ENCODE measurements at regions not wholly inside any gene's neighbourhood (a gene's known extent, or its start where the extent isn't known, plus 50 kb on each side); places are given as distances from the start of the nearest gene placed in this dataset.

DNA sequence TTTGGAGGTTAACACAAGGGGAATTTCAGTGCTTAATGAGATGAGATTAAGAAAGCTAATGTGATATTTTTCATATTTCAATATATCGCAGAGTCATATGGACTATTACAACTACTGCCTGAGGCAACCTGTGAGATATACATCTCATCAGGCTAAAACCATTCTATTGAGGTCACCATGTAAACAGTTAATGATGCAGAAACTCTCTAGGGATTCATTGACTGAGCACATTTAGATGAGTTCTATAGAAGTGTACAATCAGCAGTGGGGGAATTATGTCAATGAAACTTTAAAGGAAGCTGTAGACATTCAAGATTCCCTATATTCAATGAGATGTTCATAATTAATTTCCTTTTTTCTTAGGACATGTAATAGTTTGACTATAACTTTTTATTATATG lies 687.4 kb upstream of the SYT4 start:
- H4K20me1 ChIP-seq (ENCODE audit: low read depth, low read length) = no peaks in the 10 kb centered on the region
- no peaks in the 10 kb centered on the region for H3K36me3 ChIP-seq (ENCODE audit: low read length)
- TF ChIP-seq EZH2phosphoT487 (conservative IDR thresholded peaks at IDR 0.05; ENCODE audit: low read length) = no peak
- H3K4me3 ChIP-seq (ENCODE audit: insufficient read depth, low read length, poor library complexity, severe bottlenecking) = no peak overlapping the region
- H3F3A ChIP-seq (ENCODE audit: insufficient read depth) = no peaks in the 10 kb centered on the region
- no peak overlapping the region for H3K9ac ChIP-seq (ENCODE audit: low read length)
- H3K27me3 ChIP-seq (ENCODE audit: low read length) = no peaks in the 10 kb centered on the region
- no peaks in the 10 kb centered on the region for H3K9me3 ChIP-seq (ENCODE audit: insufficient read depth, low read length)
- no peak overlapping the region for H3K27ac ChIP-seq (ENCODE audit: low read depth, low read length)
- no peak overlapping the region for H3K4me2 ChIP-seq (ENCODE audit: low read depth, low read length, poor library complexity, severe bottlenecking)
- H3K79me2 ChIP-seq (ENCODE audit: insufficient read depth, low read length) = no peaks in the 10 kb centered on the region
- no peak overlapping the region for H2AFZ ChIP-seq (ENCODE audit: low read depth, low read length, severe bottlenecking)
- H3K9me2 ChIP-seq (replicated peaks; ENCODE audit: insufficient read depth, low read length) = no peaks in the 10 kb centered on the region

DNA sequence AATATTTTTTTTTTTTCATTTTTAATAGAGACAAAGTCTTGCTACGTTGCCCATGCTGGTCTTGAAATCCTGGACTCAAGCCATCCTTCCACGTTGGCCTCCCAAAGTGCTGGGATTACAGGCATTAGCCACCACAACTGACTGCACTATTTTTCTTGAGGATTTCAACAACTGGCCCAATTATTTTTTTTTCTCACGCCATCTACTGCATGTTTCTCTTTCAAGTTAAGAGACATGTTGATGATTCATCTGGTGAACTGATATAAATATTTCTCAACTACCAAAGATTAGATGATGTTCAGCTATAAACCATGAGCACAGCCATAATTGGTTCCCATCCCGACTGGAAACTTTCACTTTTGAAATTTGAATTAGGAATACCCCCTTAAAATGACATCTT lies 688.4 kb upstream of the SYT4 start:
- no peaks in the 10 kb centered on the region for H3K27me3 ChIP-seq (ENCODE audit: low read length)
- H3F3A ChIP-seq (ENCODE audit: insufficient read depth) = no peaks in the 10 kb centered on the region
- H3K9me2 ChIP-seq (replicated peaks; ENCODE audit: insufficient read depth, low read length) = no peaks in the 10 kb centered on the region
- H3K9me3 ChIP-seq (ENCODE audit: insufficient read depth, low read length) = no peaks in the 10 kb centered on the region
- H3K36me3 ChIP-seq (ENCODE audit: low read length) = no peaks in the 10 kb centered on the region
- H4K20me1 ChIP-seq (ENCODE audit: low read depth, low read length) = no peaks in the 10 kb centered on the region
- no peak overlapping the region for H3K9ac ChIP-seq (ENCODE audit: low read length)
- no peak overlapping the region for H3K4me2 ChIP-seq (ENCODE audit: low read depth, low read length, poor library complexity, severe bottlenecking)
- H3K27ac ChIP-seq (ENCODE audit: low read depth, low read length) = no peak overlapping the region
- H3K4me3 ChIP-seq (ENCODE audit: insufficient read depth, low read length, poor library complexity, severe bottlenecking) = no peak overlapping the region
- no peak overlapping the region for H2AFZ ChIP-seq (ENCODE audit: low read depth, low read length, severe bottlenecking)
- TF ChIP-seq, protein P1, sequence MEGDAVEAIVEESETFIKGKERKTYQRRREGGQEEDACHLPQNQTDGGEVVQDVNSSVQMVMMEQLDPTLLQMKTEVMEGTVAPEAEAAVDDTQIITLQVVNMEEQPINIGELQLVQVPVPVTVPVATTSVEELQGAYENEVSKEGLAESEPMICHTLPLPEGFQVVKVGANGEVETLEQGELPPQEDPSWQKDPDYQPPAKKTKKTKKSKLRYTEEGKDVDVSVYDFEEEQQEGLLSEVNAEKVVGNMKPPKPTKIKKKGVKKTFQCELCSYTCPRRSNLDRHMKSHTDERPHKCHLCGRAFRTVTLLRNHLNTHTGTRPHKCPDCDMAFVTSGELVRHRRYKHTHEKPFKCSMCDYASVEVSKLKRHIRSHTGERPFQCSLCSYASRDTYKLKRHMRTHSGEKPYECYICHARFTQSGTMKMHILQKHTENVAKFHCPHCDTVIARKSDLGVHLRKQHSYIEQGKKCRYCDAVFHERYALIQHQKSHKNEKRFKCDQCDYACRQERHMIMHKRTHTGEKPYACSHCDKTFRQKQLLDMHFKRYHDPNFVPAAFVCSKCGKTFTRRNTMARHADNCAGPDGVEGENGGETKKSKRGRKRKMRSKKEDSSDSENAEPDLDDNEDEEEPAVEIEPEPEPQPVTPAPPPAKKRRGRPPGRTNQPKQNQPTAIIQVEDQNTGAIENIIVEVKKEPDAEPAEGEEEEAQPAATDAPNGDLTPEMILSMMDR (IDR thresholded peaks at IDR 0.05; ENCODE audit: insufficient read depth, low read length, poor library complexity, severe bottlenecking) = no peak
- no peak for TF ChIP-seq EZH2phosphoT487 (conservative IDR thresholded peaks at IDR 0.05; ENCODE audit: low read length)
- H3K79me2 ChIP-seq (ENCODE audit: insufficient read depth, low read length) = no peaks in the 10 kb centered on the region

DNA sequence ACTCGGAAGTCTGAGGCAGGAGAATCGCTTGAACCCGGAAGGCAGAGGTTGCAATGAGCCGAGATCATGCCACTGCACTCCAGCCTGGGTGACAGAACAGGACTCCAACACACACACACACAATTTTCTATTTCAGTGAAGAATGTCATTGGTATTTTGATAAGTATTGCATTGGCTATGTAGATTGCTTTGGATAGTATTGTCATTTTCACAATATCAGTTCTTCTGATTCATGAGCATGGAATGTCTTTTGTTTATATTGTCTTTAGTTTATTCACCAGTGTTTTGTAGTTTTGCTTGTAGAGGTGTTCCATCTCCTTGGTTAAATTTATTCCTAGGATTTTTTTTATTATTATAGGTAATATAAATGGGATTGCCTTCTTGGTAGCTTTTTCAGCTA lies 693.4 kb upstream of the SYT4 start:
- Histone ChIP-seq H3K27ac (ENCODE audit: low read depth, low read length) (no peak overlapping the region), H3K9me3 (ENCODE audit: insufficient read depth, low read length) (no peaks in the 10 kb centered on the region), H2AFZ (ENCODE audit: low read depth, low read length, severe bottlenecking) (no peak overlapping the region), H3K36me3 (ENCODE audit: low read length) (no peaks in the 10 kb centered on the region), H3K4me2 (ENCODE audit: low read depth, low read length, poor library complexity, severe bottlenecking) (no peak overlapping the region), H3K27me3 (ENCODE audit: low read length) (no peaks in the 10 kb centered on the region), H3F3A (ENCODE audit: insufficient read depth) (no peaks in the 10 kb centered on the region), H3K4me3 (ENCODE audit: insufficient read depth, low read length, poor library complexity, severe bottlenecking) (no peak overlapping the region), H3K79me2 (ENCODE audit: insufficient read depth, low read length) (no peaks in the 10 kb centered on the region), H3K9ac (ENCODE audit: low read length) (no peak overlapping the region), H4K20me1 (ENCODE audit: low read depth, low read length) (no peaks in the 10 kb centered on the region), H3K9me2 (replicated peaks; ENCODE audit: insufficient read depth, low read length) (no peaks in the 10 kb centered on the region)
- TF ChIP-seq EZH2phosphoT487 (conservative IDR thresholded peaks at IDR 0.05; ENCODE audit: low read length) = no peak
- TF ChIP-seq, protein P1 (IDR thresholded peaks at IDR 0.05; ENCODE audit: insufficient read depth, low read length, poor library complexity, severe bottlenecking) = no peak

DNA sequence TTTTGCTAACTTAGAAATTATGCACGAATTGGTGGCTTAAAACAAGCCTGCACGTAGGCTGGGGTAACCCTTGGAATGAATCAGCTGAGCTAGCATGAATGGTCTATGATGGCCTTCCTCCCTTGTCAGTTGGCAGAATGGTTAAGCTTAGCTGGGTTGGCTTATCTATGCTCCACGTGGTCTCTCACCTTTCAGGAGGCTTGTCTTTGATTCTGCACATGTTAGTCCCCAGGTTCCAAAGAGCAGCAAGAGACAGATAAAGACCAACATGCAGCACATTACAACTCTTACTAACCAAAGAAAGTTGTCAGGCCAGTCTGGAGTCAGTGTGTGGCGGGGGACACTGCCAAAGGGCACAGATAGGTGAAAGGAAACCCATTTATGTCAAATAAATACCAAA lies 700.9 kb upstream of the SYT4 start:
- no peaks in the 10 kb centered on the region for H3K36me3 ChIP-seq (ENCODE audit: low read length)
- no peak overlapping the region for H2AFZ ChIP-seq (ENCODE audit: low read depth, low read length, severe bottlenecking)

More for the DNA sequence above, 700.9 kb upstream of the SYT4 start:
- Histone ChIP-seq H3K27ac (ENCODE audit: low read depth, low read length) (no peak overlapping the region), H3K79me2 (ENCODE audit: insufficient read depth, low read length) (no peaks in the 10 kb centered on the region), H3K9me3 (ENCODE audit: insufficient read depth, low read length) (no peaks in the 10 kb centered on the region), H3F3A (ENCODE audit: insufficient read depth) (no peaks in the 10 kb centered on the region), H3K4me2 (ENCODE audit: low read depth, low read length, poor library complexity, severe bottlenecking) (no peak overlapping the region), H3K9ac (ENCODE audit: low read length) (no peak overlapping the region), H4K20me1 (ENCODE audit: low read depth, low read length) (no peaks in the 10 kb centered on the region), H3K4me3 (ENCODE audit: insufficient read depth, low read length, poor library complexity, severe bottlenecking) (no peak overlapping the region), H3K9me2 (replicated peaks; ENCODE audit: insufficient read depth, low read length) (0 out of 2 replicates have a peak, but pooled peaks cover 6% of the 10 kb centered on the region), H3K27me3 (ENCODE audit: low read length) (no peaks in the 10 kb centered on the region)
- TF ChIP-seq EZH2phosphoT487 (conservative IDR thresholded peaks at IDR 0.05; ENCODE audit: low read length) = no peak
- TF ChIP-seq, protein P1 (IDR thresholded peaks at IDR 0.05; ENCODE audit: insufficient read depth, low read length, poor library complexity, severe bottlenecking) = no peak

Data from SU-DHL-6 (cell line).